HFFc6 (cell line): ENCODE measurements at regions not wholly inside any gene's neighbourhood (a gene's known extent, or its start where the extent isn't known, plus 50 kb on each side); places are given as distances from the start of the nearest gene placed in this dataset.

Source experiments
- DNase-seq: peaks from one replicate; pipeline ENCODE4 v3.0.0-alpha.2; 2018
- H3K27ac Mint-ChIP-seq: 2 replicates; pipeline ENCODE4 v1.8.0; 2020; ENCODE audit warnings: mild to moderate bottlenecking, mixed read lengths
- H3K27me3 Mint-ChIP-seq: 2 replicates; pipeline ENCODE4 v1.8.0; 2021; ENCODE audit warnings: mild to moderate bottlenecking, moderate library complexity, mixed read lengths; ENCODE audit not compliant: insufficient read depth
- H3K36me3 Mint-ChIP-seq: 2 replicates; pipeline ENCODE4 v1.8.0; 2021; ENCODE audit warnings: low read depth, mixed read lengths
- H3K4me1 Mint-ChIP-seq: 2 replicates; pipeline ENCODE4 v1.8.0; 2020; ENCODE audit warnings: low read depth, mixed read lengths
- H3K4me3 Mint-ChIP-seq: 2 replicates; pipeline ENCODE4 v1.8.0; 2020; ENCODE audit warnings: mild to moderate bottlenecking, moderate library complexity, mixed read lengths
- H3K9me3 Mint-ChIP-seq: 2 replicates; pipeline ENCODE4 v1.8.0; 2020; ENCODE audit warnings: mild to moderate bottlenecking, mixed read lengths
- TF ChIP-seq, protein P1 (sequence below): fragments of 200-600 bp; sonication (generic); IDR thresholded peaks from 2 replicates; pipeline ENCODE4 v1.5.0; 2021; ENCODE audit warnings: antibody characterized with exemption, mild to moderate bottlenecking

DNA sequence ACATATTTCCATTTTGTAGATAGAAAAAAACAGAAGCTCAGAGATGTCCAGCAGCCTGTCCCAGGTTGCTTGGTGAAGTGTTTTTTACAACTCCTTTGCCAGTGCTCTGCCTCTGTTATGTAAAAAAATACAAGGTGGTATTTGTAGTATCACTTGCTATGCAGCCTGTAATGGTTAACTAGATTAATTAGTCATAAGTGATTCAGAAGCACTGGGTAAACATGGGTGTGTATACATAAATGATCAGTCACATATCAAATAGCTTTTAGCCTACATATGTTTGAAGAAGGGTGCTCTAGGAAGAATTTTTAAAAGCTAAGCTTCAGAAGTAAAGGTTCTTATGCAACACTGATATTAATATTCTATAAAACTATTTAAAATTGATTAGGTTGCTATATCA, 70.0 kb upstream of the MAGI3 start:
- Mint-ChIP-seq H3K27me3 (peaks cover 6% of the 10 kb centered on the region; the same call in 1 of the 2 replicates), H3K4me1 (peaks cover 7% of the 10 kb centered on the region), H3K36me3 (no peaks in the 10 kb centered on the region), H3K27ac (no peak overlapping the region), H3K9me3 (no peaks in the 10 kb centered on the region), H3K4me3 (no peak overlapping the region)
- DNase-seq, result no peak
- TF ChIP-seq, protein P1, sequence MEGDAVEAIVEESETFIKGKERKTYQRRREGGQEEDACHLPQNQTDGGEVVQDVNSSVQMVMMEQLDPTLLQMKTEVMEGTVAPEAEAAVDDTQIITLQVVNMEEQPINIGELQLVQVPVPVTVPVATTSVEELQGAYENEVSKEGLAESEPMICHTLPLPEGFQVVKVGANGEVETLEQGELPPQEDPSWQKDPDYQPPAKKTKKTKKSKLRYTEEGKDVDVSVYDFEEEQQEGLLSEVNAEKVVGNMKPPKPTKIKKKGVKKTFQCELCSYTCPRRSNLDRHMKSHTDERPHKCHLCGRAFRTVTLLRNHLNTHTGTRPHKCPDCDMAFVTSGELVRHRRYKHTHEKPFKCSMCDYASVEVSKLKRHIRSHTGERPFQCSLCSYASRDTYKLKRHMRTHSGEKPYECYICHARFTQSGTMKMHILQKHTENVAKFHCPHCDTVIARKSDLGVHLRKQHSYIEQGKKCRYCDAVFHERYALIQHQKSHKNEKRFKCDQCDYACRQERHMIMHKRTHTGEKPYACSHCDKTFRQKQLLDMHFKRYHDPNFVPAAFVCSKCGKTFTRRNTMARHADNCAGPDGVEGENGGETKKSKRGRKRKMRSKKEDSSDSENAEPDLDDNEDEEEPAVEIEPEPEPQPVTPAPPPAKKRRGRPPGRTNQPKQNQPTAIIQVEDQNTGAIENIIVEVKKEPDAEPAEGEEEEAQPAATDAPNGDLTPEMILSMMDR, result no peak

DNA sequence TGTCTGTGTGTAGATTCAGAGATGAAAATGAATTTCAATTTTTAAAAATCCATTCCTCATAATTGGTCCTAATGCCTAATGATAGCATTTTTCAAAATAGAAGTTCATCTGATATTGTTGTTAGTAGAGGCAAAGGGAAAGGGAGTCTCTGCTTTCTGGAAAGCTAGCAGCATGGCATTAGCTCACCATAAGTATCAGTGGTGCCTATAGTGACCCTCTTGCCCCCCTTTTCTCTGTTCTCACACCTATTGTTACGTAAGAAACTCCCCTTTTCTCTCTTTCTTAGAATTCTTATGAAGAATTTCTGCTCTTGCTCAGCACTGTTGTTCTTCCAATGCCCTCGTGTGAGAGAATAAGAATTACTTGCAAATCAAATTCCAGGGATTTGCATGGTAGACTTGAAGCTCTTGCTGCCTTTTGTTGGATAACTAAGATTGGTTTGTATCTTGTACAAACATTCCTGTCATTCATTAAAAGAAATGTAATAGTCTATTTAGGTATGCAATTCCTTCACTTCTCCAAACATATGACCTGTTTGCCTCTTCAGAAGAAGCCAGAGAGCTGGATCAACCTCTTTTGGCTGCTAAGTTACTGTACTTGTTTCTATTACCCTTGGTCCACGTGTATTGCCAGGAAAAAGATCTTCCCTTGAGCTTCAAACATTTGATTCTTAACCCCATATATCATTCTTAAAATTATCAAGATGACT, 69.2 kb upstream of the MAGI3 start:
- Mint-ChIP-seq H3K4me1 (peaks cover 7% of the 10 kb centered on the region), H3K36me3 (no peaks in the 10 kb centered on the region), H3K9me3 (no peaks in the 10 kb centered on the region), H3K27me3 (peaks cover 3% of the 10 kb centered on the region; the same call in 1 of the 2 replicates), H3K4me3 (no peak overlapping the region), H3K27ac (no peak overlapping the region)
- peak; percentile 8 for DNase-seq
- TF ChIP-seq, protein P1, result no peak

DNA sequence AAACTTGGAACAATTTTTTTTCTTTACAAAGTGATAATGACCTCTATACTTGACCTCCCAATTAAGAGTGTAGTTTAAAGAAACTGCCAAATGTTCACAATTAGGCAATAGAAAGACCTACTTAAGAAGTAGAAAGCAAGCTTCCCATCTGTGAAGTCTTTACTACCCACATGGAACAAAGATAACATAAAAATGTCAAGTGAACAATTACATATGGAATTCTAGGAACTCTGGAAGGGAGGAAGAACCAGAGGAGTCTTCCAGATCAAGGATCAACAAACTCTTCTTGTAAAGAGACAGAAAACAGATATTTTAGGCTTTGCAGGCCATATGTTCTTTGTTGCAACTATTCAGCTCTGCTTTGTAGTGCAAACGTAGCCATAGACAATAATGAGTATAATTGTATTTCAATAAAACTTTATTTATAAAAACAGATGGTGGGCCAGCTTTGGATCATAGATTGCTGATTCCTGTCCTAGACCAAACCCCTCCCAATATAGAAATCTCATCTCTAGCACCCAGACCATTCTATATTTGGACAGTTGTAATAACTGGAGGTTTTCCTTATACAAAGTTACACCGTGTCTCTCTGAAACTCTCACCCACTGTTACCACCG, 68.4 kb upstream of the MAGI3 start:
- Mint-ChIP-seq H3K36me3 (no peaks in the 10 kb centered on the region), H3K27me3 (peaks cover 4% of the 10 kb centered on the region), H3K9me3 (no peaks in the 10 kb centered on the region), H3K4me1 (peaks cover 7% of the 10 kb centered on the region), H3K27ac (no peak overlapping the region), H3K4me3 (no peak overlapping the region)
- TF ChIP-seq, protein P1, result no peak
- no peak for DNase-seq

DNA sequence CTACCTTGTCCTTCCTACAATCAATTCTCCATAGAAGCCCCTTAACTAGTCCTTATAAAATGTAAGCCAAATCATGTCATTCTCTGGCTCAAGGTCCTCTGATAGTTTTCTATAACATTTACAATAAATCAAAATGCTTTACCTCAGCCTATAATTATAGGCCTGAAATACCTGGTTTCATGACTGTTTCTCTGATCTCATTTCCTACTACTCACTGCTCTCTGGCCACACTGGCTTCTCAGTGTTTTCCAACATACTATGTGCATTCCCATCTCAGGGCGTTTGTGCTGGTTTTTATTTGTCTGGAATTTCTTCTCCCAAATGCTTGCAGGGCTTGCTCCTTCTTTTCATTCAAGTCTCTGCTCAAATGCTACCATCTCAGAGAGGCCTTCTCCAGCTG, 67.9 kb upstream of the MAGI3 start:
- Mint-ChIP-seq H3K27ac (no peak overlapping the region), H3K27me3 (peaks cover 9% of the 10 kb centered on the region)

DNA sequence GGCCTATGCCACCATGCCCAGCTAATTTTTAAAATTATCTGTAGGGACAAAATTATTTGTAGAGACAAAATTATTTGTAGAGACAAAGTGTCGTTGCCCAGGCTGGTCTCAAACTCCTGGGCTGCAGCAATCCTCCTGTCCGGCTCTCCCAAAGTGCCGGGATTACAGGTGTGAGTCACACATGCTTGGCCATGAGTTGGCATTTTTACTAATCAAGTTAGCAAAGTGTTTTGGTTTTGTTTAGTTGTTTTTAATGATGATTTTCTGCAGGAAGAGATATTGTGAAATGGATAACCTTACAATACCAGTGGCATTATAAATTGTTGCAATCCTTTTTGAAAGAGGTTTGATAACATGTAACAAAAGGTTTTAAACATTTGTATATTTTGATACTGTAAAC, 65.3 kb upstream of the MAGI3 start:
- no peak for DNase-seq
- H3K4me1 Mint-ChIP-seq, result peaks cover 7% of the 10 kb centered on the region
- no peaks in the 10 kb centered on the region for H3K9me3 Mint-ChIP-seq
- peaks cover 9% of the 10 kb centered on the region for H3K27me3 Mint-ChIP-seq
- H3K36me3 Mint-ChIP-seq, result no peaks in the 10 kb centered on the region
- TF ChIP-seq, protein P1, result no peak
- no peak overlapping the region for H3K27ac Mint-ChIP-seq
- no peak overlapping the region for H3K4me3 Mint-ChIP-seq

More for the DNA sequence above, 67.9 kb upstream of the MAGI3 start:
- TF ChIP-seq, protein P1, result no peak
- H3K9me3 Mint-ChIP-seq, result no peaks in the 10 kb centered on the region
- no peaks in the 10 kb centered on the region for H3K36me3 Mint-ChIP-seq
- H3K4me1 Mint-ChIP-seq, result peaks cover 7% of the 10 kb centered on the region
- no peak for DNase-seq
- H3K4me3 Mint-ChIP-seq, result no peak overlapping the region
